Hepatocyte (in vitro differentiated cells): ENCODE measurements at regions not wholly inside any gene's neighbourhood (a gene's known extent, or its start where the extent isn't known, plus 50 kb on each side); places are given as distances from the start of the nearest gene placed in this dataset.

ENCODE experiments used
- DNase-seq: peaks from one replicate; pipeline ENCODE4 v3.0.0-alpha.2; 2016; ENCODE audit warnings: low spot score
- H2AFZ ChIP-seq: fragments of 200-600 bp; sonication (generic); 2 replicates; pipeline ENCODE4 v1.6.0; 2016; ENCODE audit warnings: antibody characterized with exemption, mild to moderate bottlenecking
- H3K27ac ChIP-seq: fragments of 200-600 bp; sonication (generic); 2 replicates; pipeline ENCODE4 v1.5.1; 2016; ENCODE audit warnings: mild to moderate bottlenecking
- H3K27me3 ChIP-seq: fragments of 200-600 bp; sonication (generic); 2 replicates; pipeline ENCODE4 v1.6.1; 2016
- H3K36me3 ChIP-seq: fragments of 200-600 bp; sonication (generic); replicated peaks from 2 replicates; pipeline ENCODE4 v1.5.1; 2016; ENCODE audit warnings: low read depth; ENCODE audit not compliant: insufficient read depth
- H3K4me1 ChIP-seq: fragments of 200-600 bp; sonication (generic); 2 replicates; pipeline ENCODE4 v1.5.1; 2016; ENCODE audit warnings: mild to moderate bottlenecking, moderate library complexity; ENCODE audit not compliant: insufficient read depth
- H3K4me2 ChIP-seq: fragments of 200-600 bp; sonication (generic); 2 replicates; pipeline ENCODE4 v1.6.0; 2016
- H3K4me3 ChIP-seq: fragments of 200-600 bp; sonication (generic); 2 replicates; pipeline ENCODE4 v1.5.1; 2016; ENCODE audit warnings: mild to moderate bottlenecking
- H3K79me2 ChIP-seq: fragments of 200-600 bp; sonication (generic); 2 replicates; pipeline ENCODE4 v1.6.0; 2017; ENCODE audit warnings: mild to moderate bottlenecking
- H3K9me2 ChIP-seq: fragments of 200-600 bp; sonication (generic); replicated peaks from 2 replicates; pipeline ENCODE4 v1.6.0; 2017; ENCODE audit warnings: mild to moderate bottlenecking; ENCODE audit not compliant: insufficient read depth
- H3K9me3 ChIP-seq: fragments of 200-600 bp; sonication (generic); 2 replicates; pipeline ENCODE4 v1.5.1; 2016; ENCODE audit warnings: low read depth, mild to moderate bottlenecking
- H4K20me1 ChIP-seq: fragments of 200-600 bp; sonication (generic); 2 replicates; pipeline ENCODE4 v1.6.0; 2016; ENCODE audit warnings: mild to moderate bottlenecking; ENCODE audit not compliant: insufficient read depth, poor library complexity, severe bottlenecking
- EZH2 ChIP-seq: fragments of 200-600 bp; sonication (generic); IDR thresholded peaks from 2 replicates; pipeline ENCODE4 v1.6.1; 2016; ENCODE audit warnings: antibody characterized with exemption, mild to moderate bottlenecking, borderline replicate concordance
- EZH2phosphoT487 ChIP-seq: fragments of 200-600 bp; sonication (generic); IDR thresholded peaks from one replicate; pipeline ENCODE4 v1.6.1; 2018; ENCODE audit warnings: antibody characterized with exemption, mild to moderate bottlenecking, low read depth, moderate library complexity; ENCODE audit not compliant: unreplicated experiment, severe bottlenecking
- WGBS: methylation state at CpG from one replicate; pipeline ENCODE4 v1.1.6; 2016; ENCODE audit warnings: low lambda C conversion rate; ENCODE audit errors: missing lambda C conversion rate; 5-methylcytosine and 5-hydroxymethylcytosine counted together
- TF ChIP-seq, protein P1 (sequence below): fragments of 200-600 bp; sonication (generic); IDR thresholded peaks from 2 replicates; pipeline ENCODE4 v1.5.1; 2016; ENCODE audit warnings: antibody characterized with exemption, mild to moderate bottlenecking; ENCODE audit not compliant: poor library complexity

- 95% methylated on average over 1 of the region's 1 CpG for WGBS
- DNase-seq: no peak
- Histone ChIP-seq H3K4me2 (no peak overlapping the region), H2AFZ (no peak overlapping the region), H3K79me2 (no peaks in the 10 kb centered on the region), H3K36me3 (no peaks in the 10 kb centered on the region), H4K20me1 (no peaks in the 10 kb centered on the region), H3K9me2 (no peaks in the 10 kb centered on the region), H3K9me3 (no peaks in the 10 kb centered on the region), H3K4me3 (no peak overlapping the region), H3K27ac (no peak overlapping the region), H3K27me3 (no peaks in the 10 kb centered on the region), H3K4me1 (no peaks in the 10 kb centered on the region)
- no peak for TF ChIP-seq EZH2phosphoT487
- TF ChIP-seq, protein P1, sequence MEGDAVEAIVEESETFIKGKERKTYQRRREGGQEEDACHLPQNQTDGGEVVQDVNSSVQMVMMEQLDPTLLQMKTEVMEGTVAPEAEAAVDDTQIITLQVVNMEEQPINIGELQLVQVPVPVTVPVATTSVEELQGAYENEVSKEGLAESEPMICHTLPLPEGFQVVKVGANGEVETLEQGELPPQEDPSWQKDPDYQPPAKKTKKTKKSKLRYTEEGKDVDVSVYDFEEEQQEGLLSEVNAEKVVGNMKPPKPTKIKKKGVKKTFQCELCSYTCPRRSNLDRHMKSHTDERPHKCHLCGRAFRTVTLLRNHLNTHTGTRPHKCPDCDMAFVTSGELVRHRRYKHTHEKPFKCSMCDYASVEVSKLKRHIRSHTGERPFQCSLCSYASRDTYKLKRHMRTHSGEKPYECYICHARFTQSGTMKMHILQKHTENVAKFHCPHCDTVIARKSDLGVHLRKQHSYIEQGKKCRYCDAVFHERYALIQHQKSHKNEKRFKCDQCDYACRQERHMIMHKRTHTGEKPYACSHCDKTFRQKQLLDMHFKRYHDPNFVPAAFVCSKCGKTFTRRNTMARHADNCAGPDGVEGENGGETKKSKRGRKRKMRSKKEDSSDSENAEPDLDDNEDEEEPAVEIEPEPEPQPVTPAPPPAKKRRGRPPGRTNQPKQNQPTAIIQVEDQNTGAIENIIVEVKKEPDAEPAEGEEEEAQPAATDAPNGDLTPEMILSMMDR: no peak
- TF ChIP-seq EZH2: no peak
Measured at GRCh38 chr2:168314236-168314635, 66.8 kb upstream of the STK39 start.

DNA sequence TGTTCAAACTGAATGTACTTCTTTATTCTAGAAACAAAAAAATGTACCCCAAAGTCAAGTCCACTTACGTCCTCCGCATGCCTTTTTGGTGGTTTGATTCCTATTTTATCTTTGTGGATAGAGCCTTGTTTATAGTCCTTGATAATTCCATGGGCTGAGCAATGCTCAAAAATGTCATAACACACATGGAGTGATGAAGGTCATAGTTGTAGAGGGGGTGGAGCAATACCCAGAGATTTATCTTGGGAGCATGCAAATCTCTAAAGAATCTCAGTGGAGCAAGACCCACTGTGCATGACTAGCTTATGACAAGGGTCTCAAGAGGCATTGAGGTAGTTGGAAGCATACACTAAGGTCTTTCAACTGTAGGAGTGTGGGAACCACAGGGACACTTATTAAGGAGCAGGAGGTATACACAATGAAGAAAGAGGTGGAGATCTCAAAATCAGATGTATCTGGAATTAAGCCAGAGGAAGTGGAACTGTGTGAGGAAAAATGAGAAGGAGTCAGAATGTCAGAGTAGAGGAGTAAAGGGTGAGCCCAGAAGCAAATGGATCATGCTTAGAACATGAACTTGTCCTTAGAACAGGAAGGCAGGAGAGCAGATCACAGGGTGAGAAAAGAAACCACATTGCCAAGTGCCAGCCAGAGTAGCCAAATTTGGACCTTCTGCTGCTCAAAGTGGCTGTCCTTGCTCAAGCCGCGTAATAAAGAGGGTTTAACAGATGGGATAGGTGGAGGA is 68.1 kb upstream of the STK39 start:
- TF ChIP-seq EZH2 (no peak), EZH2phosphoT487 (no peak)
- TF ChIP-seq, protein P1: no peak
- H3K27me3 ChIP-seq: no peaks in the 10 kb centered on the region
- 91% methylated on average over 4 of the region's 4 CpGs for WGBS
- no peaks in the 10 kb centered on the region for H3K79me2 ChIP-seq
- no peaks in the 10 kb centered on the region for H3K36me3 ChIP-seq
- no peaks in the 10 kb centered on the region for H4K20me1 ChIP-seq
- no peaks in the 10 kb centered on the region for H3K9me3 ChIP-seq
- no peak for DNase-seq
- no peak overlapping the region for H2AFZ ChIP-seq
- H3K27ac ChIP-seq: peak overlapping the region; percentile 19
- H3K9me2 ChIP-seq: no peaks in the 10 kb centered on the region
- no peak overlapping the region for H3K4me3 ChIP-seq
- no peak overlapping the region for H3K4me2 ChIP-seq
- no peaks in the 10 kb centered on the region for H3K4me1 ChIP-seq

- TF ChIP-seq EZH2phosphoT487 (no peak), EZH2 (no peak)
- TF ChIP-seq, protein P1: no peak
Measured at GRCh38 chr2:168316073-168316440, 68.7 kb upstream of the STK39 start.

More at GRCh38 chr2:168316073-168316440, 68.7 kb upstream of the STK39 start:
- no peaks in the 10 kb centered on the region for H3K9me2 ChIP-seq
- no peaks in the 10 kb centered on the region for H3K27me3 ChIP-seq
- H3K4me3 ChIP-seq: no peak overlapping the region
- H3K79me2 ChIP-seq: no peaks in the 10 kb centered on the region
- DNase-seq: no peak
- H3K4me1 ChIP-seq: no peaks in the 10 kb centered on the region
- no peak overlapping the region for H3K4me2 ChIP-seq
- H3K36me3 ChIP-seq: no peaks in the 10 kb centered on the region
- no peaks in the 10 kb centered on the region for H4K20me1 ChIP-seq
- H3K9me3 ChIP-seq: no peaks in the 10 kb centered on the region
- H2AFZ ChIP-seq: no peak overlapping the region
- H3K27ac ChIP-seq: no peak overlapping the region
